Cardiac muscle cell (in vitro differentiated cells and primary cell): ENCODE measurements at regions not wholly inside any gene's neighbourhood (a gene's known extent, or its start where the extent isn't known, plus 50 kb on each side); places are given as distances from the start of the nearest gene placed in this dataset.

Source experiments
- DNase-seq, 2 donors: peaks; one replicate each; pipeline versions ENCODE4 v3.0.0 to v3.0.0-alpha.2; 2010 to 2017; ENCODE audit warnings: low read depth in 1 of 2, low spot score in 1 of 2
- H3K27ac ChIP-seq: fragments of 200-600 bp; sonication (generic); 2 replicates; pipeline ENCODE4 v1.5.1; 2016
- H3K27me3 ChIP-seq: fragments of 200-600 bp; sonication (generic); 2 replicates; pipeline ENCODE4 v1.6.0; 2016; ENCODE audit warnings: control low read depth
- H3K36me3 ChIP-seq: fragments of 200-600 bp; sonication (generic); 2 replicates; pipeline ENCODE4 v1.5.1; 2016; ENCODE audit warnings: control low read depth
- H3K4me1 ChIP-seq: fragments of 200-600 bp; sonication (generic); 2 replicates; pipeline ENCODE4 v1.8.1; 2017; ENCODE audit warnings: low read depth, mild to moderate bottlenecking, mixed run types
- H3K4me3 ChIP-seq: fragments of 200-600 bp; sonication (generic); 2 replicates; pipeline ENCODE4 v1.5.1; 2016; ENCODE audit warnings: mild to moderate bottlenecking
- H3K9me3 ChIP-seq: fragments of 200-600 bp; sonication (generic); 2 replicates; pipeline ENCODE4 v1.5.1; 2017; ENCODE audit warnings: low read depth, mild to moderate bottlenecking, control low read depth
- CTCF ChIP-seq: IDR thresholded peaks from 2 replicates; pipeline ENCODE4 v1.5.1; 2012; ENCODE audit warnings: low read depth, mild to moderate bottlenecking, low read length

GRCh38 chr1:58842941-58843340 lies 59.1 kb upstream of the JUN start:
- DNase-seq = no peak
- no peaks in the 10 kb centered on the region for H3K4me1 ChIP-seq
- H3K9me3 ChIP-seq = no peaks in the 10 kb centered on the region
- no peak overlapping the region for H3K27ac ChIP-seq
- no peak for TF ChIP-seq CTCF
- no peaks in the 10 kb centered on the region for H3K36me3 ChIP-seq
- H3K4me3 ChIP-seq = no peak overlapping the region
- H3K27me3 ChIP-seq = no peaks in the 10 kb centered on the region

- no peaks in the 10 kb centered on the region for H3K36me3 ChIP-seq
- H3K9me3 ChIP-seq = no peaks in the 10 kb centered on the region
- no peak for TF ChIP-seq CTCF
- H3K4me1 ChIP-seq = no peaks in the 10 kb centered on the region
- DNase-seq = no peak
- no peaks in the 10 kb centered on the region for H3K27me3 ChIP-seq
- no peak overlapping the region for H3K4me3 ChIP-seq
- H3K27ac ChIP-seq = no peak overlapping the region
These were observed 60.3 kb upstream of the JUN start for GRCh38 chr1:58844176-58844575.

GRCh38 chr1:58845942-58846341 lies 62.1 kb upstream of the JUN start:
- H3K4me1 ChIP-seq = no peaks in the 10 kb centered on the region
- no peak overlapping the region for H3K27ac ChIP-seq
- no peaks in the 10 kb centered on the region for H3K36me3 ChIP-seq
- no peak overlapping the region for H3K4me3 ChIP-seq
- no peaks in the 10 kb centered on the region for H3K27me3 ChIP-seq
- DNase-seq = no peak
- TF ChIP-seq CTCF = no peak
- H3K9me3 ChIP-seq = no peaks in the 10 kb centered on the region

- peak in 1 of 2 donors; percentile 94 for DNase-seq
- peak; percentile 11 for TF ChIP-seq CTCF
- Histone ChIP-seq H3K36me3 (no peaks in the 10 kb centered on the region), H3K27me3 (no peaks in the 10 kb centered on the region), H3K27ac (no peak overlapping the region), H3K9me3 (no peaks in the 10 kb centered on the region), H3K4me1 (no peaks in the 10 kb centered on the region), H3K4me3 (no peak overlapping the region)
These were observed 65.1 kb upstream of the JUN start for GRCh38 chr1:58848818-58849411.

GRCh38 chr1:58849551-58849950 lies 65.7 kb upstream of the JUN start:
- Histone ChIP-seq H3K36me3 (no peaks in the 10 kb centered on the region), H3K9me3 (no peaks in the 10 kb centered on the region), H3K4me1 (peaks cover 4% of the 10 kb centered on the region), H3K27me3 (no peaks in the 10 kb centered on the region), H3K27ac (no peak overlapping the region), H3K4me3 (no peak overlapping the region)
- DNase-seq = no peak
- TF ChIP-seq CTCF = no peak

GRCh38 chr1:58850636-58851035 lies 66.8 kb upstream of the JUN start:
- no peaks in the 10 kb centered on the region for H3K9me3 ChIP-seq
- no peak overlapping the region for H3K4me3 ChIP-seq
- H3K36me3 ChIP-seq = no peaks in the 10 kb centered on the region
- H3K4me1 ChIP-seq = peaks cover 5% of the 10 kb centered on the region
- no peak overlapping the region for H3K27ac ChIP-seq
- no peak for DNase-seq
- no peak for TF ChIP-seq CTCF
- H3K27me3 ChIP-seq = no peaks in the 10 kb centered on the region
